ENCODE measurements at regions not wholly inside any gene's neighbourhood (a gene's known extent, or its start where the extent isn't known, plus 50 kb on each side); places are given as distances from the start of the nearest gene placed in this dataset.

GRCh38 chr3:73120710-73121109 lies 59.3 kb downstream of the EBLN2 start:
- no peak for TF ChIP-seq CTCF (IDR thresholded peaks at IDR 0.05; ENCODE audit: control insufficient read depth, insufficient read depth, low read depth, low read length, missing control alignments)
- no peak for DNase-seq (ENCODE audit: low read depth)
- H3K4me3 ChIP-seq (ENCODE audit: control insufficient read depth, low read depth, low read length): no peak overlapping the region

- TF ChIP-seq CTCF (IDR thresholded peaks at IDR 0.05; ENCODE audit: control insufficient read depth, insufficient read depth, low read depth, low read length, missing control alignments): no peak
- DNase-seq (ENCODE audit: low read depth): no peak
- no peak overlapping the region for H3K4me3 ChIP-seq (ENCODE audit: control insufficient read depth, low read depth, low read length)
These were observed 60.3 kb downstream of the EBLN2 start for GRCh38 chr3:73121669-73122331.

GRCh38 chr3:73134034-73134433 lies 72.6 kb downstream of the EBLN2 start:
- no peak overlapping the region for H3K4me3 ChIP-seq (ENCODE audit: control insufficient read depth, low read depth, low read length)
- no peak for TF ChIP-seq CTCF (IDR thresholded peaks at IDR 0.05; ENCODE audit: control insufficient read depth, insufficient read depth, low read depth, low read length, missing control alignments)
- no peak for DNase-seq (ENCODE audit: low read depth)

GRCh38 chr3:73136941-73137340 lies 75.5 kb downstream of the EBLN2 start:
- TF ChIP-seq CTCF (IDR thresholded peaks at IDR 0.05; ENCODE audit: control insufficient read depth, insufficient read depth, low read depth, low read length, missing control alignments): no peak
- no peak for DNase-seq (ENCODE audit: low read depth)
- no peak overlapping the region for H3K4me3 ChIP-seq (ENCODE audit: control insufficient read depth, low read depth, low read length)

GRCh38 chr3:73137736-73138403 lies 76.4 kb downstream of the EBLN2 start:
- no peak for DNase-seq (ENCODE audit: low read depth)
- no peak for TF ChIP-seq CTCF (IDR thresholded peaks at IDR 0.05; ENCODE audit: control insufficient read depth, insufficient read depth, low read depth, low read length, missing control alignments)
- H3K4me3 ChIP-seq (ENCODE audit: control insufficient read depth, low read depth, low read length): no peak overlapping the region

GRCh38 chr3:73140772-73141442 lies 79.4 kb downstream of the EBLN2 start:
- no peak for DNase-seq (ENCODE audit: low read depth)
- H3K4me3 ChIP-seq (ENCODE audit: control insufficient read depth, low read depth, low read length): no peak overlapping the region
- no peak for TF ChIP-seq CTCF (IDR thresholded peaks at IDR 0.05; ENCODE audit: control insufficient read depth, insufficient read depth, low read depth, low read length, missing control alignments)

Data from AG09309 (cell line).